WTC11 (cell line): ENCODE measurements at regions not wholly inside any gene's neighbourhood (a gene's known extent, or its start where the extent isn't known, plus 50 kb on each side); places are given as distances from the start of the nearest gene placed in this dataset.

Source experiments
- ATAC-seq: fragments of 200-7000 bp; cut with Tn5 transposase; 2 replicates; pipeline ENCODE4 v1.10.0; 2021; ENCODE audit warnings: mild to moderate bottlenecking, moderate library complexity
- CTCF ChIA-PET: fragments of 300-600 bp; sonication (Branson Sonifier 250); formaldehyde crosslinking; loops from one replicate; lab custom pipeline; 2021; ENCODE audit warnings: antibody characterized with exemption; lab: Charles Lee
- POLR2A ChIA-PET: fragments of 350-600 bp; sonication (Branson Sonifier 250); formaldehyde crosslinking; loops from one replicate; lab custom pipeline; 2021; ENCODE audit warnings: antibody characterized with exemption; lab: Charles Lee
- DNase-seq: peaks from one replicate; pipeline ENCODE4 v3.0.0; 2021; ENCODE audit warnings: low spot score
- H3K27ac Mint-ChIP-seq: 2 replicates; pipeline ENCODE4 v1.8.0; 2021; ENCODE audit warnings: mixed read lengths
- H3K27me3 Mint-ChIP-seq: 2 replicates; pipeline ENCODE4 v1.8.0; 2021; ENCODE audit warnings: low read depth, mild to moderate bottlenecking, moderate library complexity, mixed read lengths
- H3K36me3 Mint-ChIP-seq: 2 replicates; pipeline ENCODE4 v1.8.0; 2021; ENCODE audit warnings: mixed read lengths
- H3K4me1 Mint-ChIP-seq: 2 replicates; pipeline ENCODE4 v1.8.0; 2022; ENCODE audit warnings: mixed read lengths
- H3K4me3 Mint-ChIP-seq: 2 replicates; pipeline ENCODE4 v1.8.0; 2021; ENCODE audit warnings: mild to moderate bottlenecking, moderate library complexity, mixed read lengths
- H3K9me3 Mint-ChIP-seq: 2 replicates; pipeline ENCODE4 v1.8.0; 2021; ENCODE audit warnings: mixed read lengths
- CDX4 ChIP-seq: fragments of 250-450 bp; sonication (Bioruptor Pico); IDR thresholded peaks from 2 replicates; pipeline ENCODE4 v1.9.0; 2021; ENCODE audit warnings: moderate library complexity, mild to moderate bottlenecking, inconsistent platforms, borderline replicate concordance
- CTCF ChIP-seq: fragments of 200-600 bp; IDR thresholded peaks from 2 replicates; pipeline ENCODE4 v1.8.0; 2022; ENCODE audit warnings: antibody characterized with exemption
- FOXP1 ChIP-seq: sonication (generic); formaldehyde crosslinking; IDR thresholded peaks from 2 replicates; pipeline ENCODE4 v1.8.0; 2022; ENCODE audit warnings: missing genetic modification reagents, mild to moderate bottlenecking, moderate library complexity, borderline replicate concordance
- GTF2I ChIP-seq: fragments of 250-450 bp; sonication (Bioruptor Pico); conservative IDR thresholded peaks from 2 replicates; pipeline ENCODE4 v1.4.0; 2021; ENCODE audit warnings: mild to moderate bottlenecking
- HMGXB4 ChIP-seq: sonication (generic); formaldehyde crosslinking; IDR thresholded peaks from 2 replicates; pipeline ENCODE4 v1.8.1; 2023; ENCODE audit warnings: mild to moderate bottlenecking, moderate library complexity, missing genetic modification reagents
- JUN ChIP-seq: sonication (generic); formaldehyde crosslinking; IDR thresholded peaks from 2 replicates; pipeline ENCODE4 v1.8.0; 2023; ENCODE audit warnings: mild to moderate bottlenecking, missing genetic modification reagents
- MXD4 ChIP-seq: fragments of 250-450 bp; sonication (Bioruptor Pico); IDR thresholded peaks from 2 replicates; pipeline ENCODE4 v1.8.0; 2021; ENCODE audit warnings: mild to moderate bottlenecking, moderate library complexity, borderline replicate concordance
- SOX15 ChIP-seq: fragments of 250-450 bp; sonication (Bioruptor Pico); IDR thresholded peaks from 2 replicates; pipeline ENCODE4 v1.9.0; 2021; ENCODE audit warnings: mild to moderate bottlenecking
- ZBTB43 ChIP-seq: sonication (generic); formaldehyde crosslinking; IDR thresholded peaks from 2 replicates; pipeline ENCODE4 v1.8.1; 2023; ENCODE audit warnings: mild to moderate bottlenecking, missing genetic modification reagents
- ZMAT4 ChIP-seq: fragments of 250-450 bp; sonication (Bioruptor Pico); IDR thresholded peaks from 2 replicates; pipeline ENCODE4 v1.9.0; 2021; ENCODE audit warnings: mild to moderate bottlenecking
- ZNF138 ChIP-seq: sonication (generic); formaldehyde crosslinking; conservative IDR thresholded peaks from 2 replicates; pipeline ENCODE4 v1.8.1; 2022; ENCODE audit warnings: mild to moderate bottlenecking, moderate library complexity, missing genetic modification reagents

- TF ChIP-seq ZBTB43 (CRISPR knock-in tag) (no peak), GTF2I (CRISPR knock-in tag) (no peak)
These were observed 665.9 kb upstream of the SALL1 start (continued) for GRCh38 chr16:51816929-51817328.

GRCh38 chr16:51815523-51815922, 664.5 kb upstream of the SALL1 start:
- TF ChIP-seq ZNF138 (CRISPR knock-in tag): no peak
- no peak for TF ChIP-seq JUN
- TF ChIP-seq SOX15 (CRISPR knock-in tag): no peak
- POLR2A ChIA-PET: no interaction called here
- no peaks in the 10 kb centered on the region for H3K4me1 Mint-ChIP-seq
- ATAC-seq (no peak), DNase-seq (no peak)
- CTCF ChIA-PET: interaction anchor here (0.5 to 9.6 kb wide), 2 partner anchors 156 to 186 kb away, joined by 3 to 149 read pairs; no protein-coding TSS in a partner anchor
- H3K27me3 Mint-ChIP-seq: no peaks in the 10 kb centered on the region; the same call in 1 of the 2 replicates
- H3K4me3 Mint-ChIP-seq: no peak overlapping the region
- no peaks in the 10 kb centered on the region for H3K36me3 Mint-ChIP-seq
- H3K9me3 Mint-ChIP-seq: peaks cover 6% of the 10 kb centered on the region; the same call in 1 of the 2 replicates
- no peak overlapping the region for H3K27ac Mint-ChIP-seq

- no peaks in the 10 kb centered on the region for H3K36me3 Mint-ChIP-seq
- peaks cover 6% of the 10 kb centered on the region; the same call in 1 of the 2 replicates for H3K9me3 Mint-ChIP-seq
- DNase-seq: no peak
- H3K27ac Mint-ChIP-seq: no peak overlapping the region
- H3K27me3 Mint-ChIP-seq: no peaks in the 10 kb centered on the region
- POLR2A ChIA-PET: interaction anchor here (0.7 kb wide), 1 partner anchor 873 kb away, joined by 3 read pairs; no protein-coding TSS in a partner anchor
- TF ChIP-seq ZMAT4 (CRISPR knock-in tag) (no peak), FOXP1 (CRISPR knock-in tag) (no peak), GTF2I (CRISPR knock-in tag) (no peak), CDX4 (CRISPR knock-in tag) (no peak), HMGXB4 (CRISPR knock-in tag) (no peak), SOX15 (CRISPR knock-in tag) (no peak)
- ATAC-seq: no peak
- no peaks in the 10 kb centered on the region for H3K4me1 Mint-ChIP-seq
- no peak overlapping the region for H3K4me3 Mint-ChIP-seq
- CTCF ChIA-PET: interaction anchor here (1.7 to 9.6 kb wide), 2 partner anchors 157 to 168 kb away, joined by 7 to 149 read pairs; no protein-coding TSS in a partner anchor
These were observed 663.5 kb upstream of the SALL1 start for GRCh38 chr16:51814617-51815016.

- Mint-ChIP-seq H3K27ac (no peak overlapping the region), H3K9me3 (peaks cover 11% of the 10 kb centered on the region), H3K36me3 (peaks cover 1% of the 10 kb centered on the region), H3K4me1 (no peaks in the 10 kb centered on the region), H3K27me3 (no peaks in the 10 kb centered on the region)
- ChIA-PET CTCF (interaction anchor here (1.7 to 9.6 kb wide), 2 partner anchors 158 to 169 kb away, joined by 7 to 149 read pairs; no protein-coding TSS in a partner anchor), POLR2A (no interaction called here)
- peak; percentile 94 for ATAC-seq
- DNase-seq: peak; percentile 63
- TF ChIP-seq CTCF (peak; percentile 51), MXD4 (CRISPR knock-in tag) (no peak)
- TF ChIP-seq, all 79 proteins: peak for 1
- H3K4me3 Mint-ChIP-seq: no peak overlapping the region
These were observed 662.5 kb upstream of the SALL1 start for GRCh38 chr16:51813609-51814008.
